ENCODE measurements at regions not wholly inside any gene's neighbourhood (a gene's known extent, or its start where the extent isn't known, plus 50 kb on each side); places are given as distances from the start of the nearest gene placed in this dataset.

GRCh38 chr5:26681861-26682260 lies 356.5 kb downstream of the CDH9 start:
- TF ChIP-seq CTCF (IDR thresholded peaks at IDR 0.05), result no peak
- Mint-ChIP-seq H3K4me1 (ENCODE audit: low read depth) (no peaks in the 10 kb centered on the region), H3K27me3 (ENCODE audit: insufficient read depth) (no peaks in the 10 kb centered on the region), H3K9me3 (peaks cover 23% of the 10 kb centered on the region), H3K4me3 (no peak overlapping the region), H3K27ac (no peak overlapping the region), H3K36me3 (ENCODE audit: low read depth) (no peaks in the 10 kb centered on the region)
- DNase-seq, result no peak

- TF ChIP-seq CTCF (IDR thresholded peaks at IDR 0.05), result no peak
- Mint-ChIP-seq H3K4me3 (no peak overlapping the region), H3K27ac (no peak overlapping the region), H3K9me3 (peaks cover 21% of the 10 kb centered on the region), H3K36me3 (ENCODE audit: low read depth) (no peaks in the 10 kb centered on the region), H3K4me1 (ENCODE audit: low read depth) (no peaks in the 10 kb centered on the region), H3K27me3 (ENCODE audit: insufficient read depth) (no peaks in the 10 kb centered on the region)
- DNase-seq, result no peak
Observed at GRCh38 chr5:26674846-26675245, 363.5 kb downstream of the CDH9 start.

GRCh38 chr5:26669523-26669922 lies 368.9 kb downstream of the CDH9 start:
- H3K4me3 Mint-ChIP-seq, result no peak overlapping the region
- H3K27ac Mint-ChIP-seq, result no peak overlapping the region
- H3K4me1 Mint-ChIP-seq (ENCODE audit: low read depth), result no peaks in the 10 kb centered on the region
- peaks cover 16% of the 10 kb centered on the region for H3K9me3 Mint-ChIP-seq
- H3K36me3 Mint-ChIP-seq (ENCODE audit: low read depth), result no peaks in the 10 kb centered on the region
- no peak for DNase-seq
- no peak for TF ChIP-seq CTCF (IDR thresholded peaks at IDR 0.05)
- no peaks in the 10 kb centered on the region for H3K27me3 Mint-ChIP-seq (ENCODE audit: insufficient read depth)

GRCh38 chr5:26669031-26669430 lies 369.4 kb downstream of the CDH9 start:
- DNase-seq, result no peak
- Mint-ChIP-seq H3K4me3 (no peak overlapping the region), H3K27ac (no peak overlapping the region), H3K27me3 (ENCODE audit: insufficient read depth) (no peaks in the 10 kb centered on the region), H3K4me1 (ENCODE audit: low read depth) (no peaks in the 10 kb centered on the region), H3K36me3 (ENCODE audit: low read depth) (no peaks in the 10 kb centered on the region), H3K9me3 (peaks cover 12% of the 10 kb centered on the region)
- TF ChIP-seq CTCF (IDR thresholded peaks at IDR 0.05), result no peak

DNA sequence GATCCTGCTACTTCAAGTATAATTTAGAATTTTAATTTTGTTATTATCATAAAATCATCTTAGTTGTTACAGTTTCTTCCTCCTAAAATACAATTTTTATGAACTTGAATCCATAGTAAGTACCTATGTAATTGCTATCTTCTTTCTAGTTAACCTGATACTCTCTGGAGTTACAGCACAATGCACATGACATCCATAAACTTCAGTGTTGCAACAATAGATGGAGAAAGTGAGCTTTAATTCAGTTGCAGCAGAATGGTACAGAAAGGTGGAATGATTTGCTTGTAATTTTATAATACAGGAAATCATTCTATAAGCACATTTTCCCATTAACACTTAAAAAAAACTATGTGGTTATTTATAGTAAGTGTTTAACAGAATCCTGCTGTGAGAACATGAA lies 372.0 kb downstream of the CDH9 start:
- no peak for TF ChIP-seq CTCF (IDR thresholded peaks at IDR 0.05)
- DNase-seq, result no peak
- no peak overlapping the region for H3K4me3 Mint-ChIP-seq
- H3K4me1 Mint-ChIP-seq (ENCODE audit: low read depth), result no peaks in the 10 kb centered on the region
- H3K9me3 Mint-ChIP-seq, result peaks cover 15% of the 10 kb centered on the region
- H3K27me3 Mint-ChIP-seq (ENCODE audit: insufficient read depth), result no peaks in the 10 kb centered on the region
- no peak overlapping the region for H3K27ac Mint-ChIP-seq
- H3K36me3 Mint-ChIP-seq (ENCODE audit: low read depth), result no peaks in the 10 kb centered on the region

- TF ChIP-seq CTCF (IDR thresholded peaks at IDR 0.05), result no peak
- H3K27ac Mint-ChIP-seq, result no peak overlapping the region
- peaks cover 21% of the 10 kb centered on the region for H3K9me3 Mint-ChIP-seq
- H3K36me3 Mint-ChIP-seq (ENCODE audit: low read depth), result no peaks in the 10 kb centered on the region
- no peak overlapping the region for H3K4me3 Mint-ChIP-seq
- H3K4me1 Mint-ChIP-seq (ENCODE audit: low read depth), result no peaks in the 10 kb centered on the region
- DNase-seq, result no peak
- H3K27me3 Mint-ChIP-seq (ENCODE audit: insufficient read depth), result no peaks in the 10 kb centered on the region
Observed at GRCh38 chr5:26663500-26663899, 374.9 kb downstream of the CDH9 start.

All from HFFc6 (cell line).